Stomach (tissue), 8 donors: ENCODE measurements at regions not wholly inside any gene's neighbourhood (a gene's known extent, or its start where the extent isn't known, plus 50 kb on each side); places are given as distances from the start of the nearest gene placed in this dataset.

ENCODE experiments used
- DNase-seq, 2 donors: peaks; one replicate each; pipeline versions ENCODE4 v3.0.0 to v3.0.0-alpha.2; 2013 to 2019
- H3K27ac ChIP-seq, 5 donors: fragments of 200-600 bp in 4 of 5; sonication (generic) in 4 of 5; one replicate each; pipeline ENCODE4 v1.5.1; 2013 to 2019; ENCODE audit warnings: mild to moderate bottlenecking in 1 of 5, moderate library complexity in 1 of 5
- H3K27me3 ChIP-seq, 3 donors: fragments of 200-600 bp; sonication (generic); one replicate each; pipeline ENCODE4 v1.5.1; 2017 to 2019; ENCODE audit warnings: mixed run types in 1 of 3
- H3K36me3 ChIP-seq, 4 donors: fragments of 200-600 bp; sonication (generic); 1 replicate in 3 of 4; 2 replicates in 1 of 4; pipeline ENCODE4 v1.5.1; 2016 to 2019
- H3K4me1 ChIP-seq, 4 donors: fragments of 200-600 bp; sonication (generic); one replicate each; pipeline ENCODE4 v1.5.1; 2016 to 2019
- H3K4me3 ChIP-seq, 4 donors: fragments of 200-600 bp; sonication (generic) in 3 of 4; one replicate each; pipeline ENCODE4 v1.5.1; 2016 to 2019; ENCODE audit warnings: mild to moderate bottlenecking in 1 of 4
- H3K9me3 ChIP-seq, 4 donors: fragments of 200-600 bp; sonication (generic); one replicate each; pipeline ENCODE4 v1.5.1; 2016 to 2019
- EP300 ChIP-seq: sonication (generic); formaldehyde crosslinking; IDR thresholded peaks from one replicate; pipeline ENCODE4 v1.6.1; 2017; ENCODE audit warnings: antibody characterized with exemption
- POLR2A ChIP-seq, 4 donors: fragments of 450-650 bp; IDR thresholded peaks; one replicate each; pipeline ENCODE4 v1.6.1; 2016; ENCODE audit warnings: antibody characterized with exemption in 4 of 4, control low read depth in 2 of 4, mild to moderate bottlenecking in 1 of 4, moderate library complexity in 1 of 4
- POLR2AphosphoS5 ChIP-seq, 3 donors: sonication (generic); formaldehyde crosslinking; IDR thresholded peaks; one replicate each; pipeline ENCODE4 v1.6.1; 2016; ENCODE audit warnings: antibody characterized with exemption in 3 of 3
- WGBS, 5 donors: extraction: QIAGEN DNeasy Blood & Tissue Kit in 3 of 5; methylation state at CpG; one replicate each; pipeline versions ENCODE4 v1.1.5 to v1.1.7; 2013 to 2018; 5-methylcytosine and 5-hydroxymethylcytosine counted together
- intact Hi-C: fragments of 100-400 bp; cut with DNase I; formaldehyde crosslinking; loops from one replicate; pipeline ENCODE4 v1.15.1; 2023; ENCODE audit warnings: low total_unique reads
- TF ChIP-seq, protein P1 (sequence below), 7 experiments: fragments of 450-650 bp in 4 of 7; fragments of 200-600 bp in 3 of 7; sonication (generic) in 3 of 7; IDR thresholded peaks; one replicate each; pipeline ENCODE4 v1.5.1; 2016 to 2019; ENCODE audit warnings: antibody characterized with exemption in 7 of 7, control low read depth in 2 of 7, mild to moderate bottlenecking in 1 of 7
- donor health status: healthy with polysubstance abuse.
- donor health status: Bipolar disorder and iron deficiency.
- donor health status: healthy.

DNA sequence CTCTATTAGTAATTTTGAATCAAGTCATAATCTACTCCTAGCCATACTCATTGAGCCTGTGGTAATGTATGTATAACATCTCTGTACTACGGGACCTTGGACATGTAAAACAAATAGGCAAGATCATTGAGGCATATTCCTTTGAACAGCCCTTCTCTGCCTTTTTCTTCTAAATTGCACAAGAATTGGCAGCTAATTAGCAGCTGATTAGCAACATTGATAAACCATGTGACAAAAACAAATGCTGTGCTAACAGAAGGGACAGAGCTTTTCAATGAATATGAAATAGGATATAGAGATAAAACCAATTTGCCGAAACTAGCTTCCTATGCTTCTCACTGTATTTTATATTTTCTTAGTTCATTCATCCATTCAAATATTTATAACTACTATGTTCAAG lies 1474.2 kb downstream of the FAM181B start:
- H3K4me1 ChIP-seq: no peaks in the 10 kb centered on the region
- TF ChIP-seq, protein P1, sequence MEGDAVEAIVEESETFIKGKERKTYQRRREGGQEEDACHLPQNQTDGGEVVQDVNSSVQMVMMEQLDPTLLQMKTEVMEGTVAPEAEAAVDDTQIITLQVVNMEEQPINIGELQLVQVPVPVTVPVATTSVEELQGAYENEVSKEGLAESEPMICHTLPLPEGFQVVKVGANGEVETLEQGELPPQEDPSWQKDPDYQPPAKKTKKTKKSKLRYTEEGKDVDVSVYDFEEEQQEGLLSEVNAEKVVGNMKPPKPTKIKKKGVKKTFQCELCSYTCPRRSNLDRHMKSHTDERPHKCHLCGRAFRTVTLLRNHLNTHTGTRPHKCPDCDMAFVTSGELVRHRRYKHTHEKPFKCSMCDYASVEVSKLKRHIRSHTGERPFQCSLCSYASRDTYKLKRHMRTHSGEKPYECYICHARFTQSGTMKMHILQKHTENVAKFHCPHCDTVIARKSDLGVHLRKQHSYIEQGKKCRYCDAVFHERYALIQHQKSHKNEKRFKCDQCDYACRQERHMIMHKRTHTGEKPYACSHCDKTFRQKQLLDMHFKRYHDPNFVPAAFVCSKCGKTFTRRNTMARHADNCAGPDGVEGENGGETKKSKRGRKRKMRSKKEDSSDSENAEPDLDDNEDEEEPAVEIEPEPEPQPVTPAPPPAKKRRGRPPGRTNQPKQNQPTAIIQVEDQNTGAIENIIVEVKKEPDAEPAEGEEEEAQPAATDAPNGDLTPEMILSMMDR (IDR thresholded peaks at IDR 0.05): no peak
- TF ChIP-seq EP300: no peak
- no peak for TF ChIP-seq POLR2AphosphoS5 (IDR thresholded peaks at IDR 0.05)
- no peak for TF ChIP-seq POLR2A (IDR thresholded peaks at IDR 0.05)
- H3K27me3 ChIP-seq: no peaks in the 10 kb centered on the region
- 82 to 91% (median 86%) methylated on average over 2 of the region's 2 CpGs for WGBS, 5 donors
- no peaks in the 10 kb centered on the region for H3K36me3 ChIP-seq
- H3K27ac ChIP-seq: no peak overlapping the region
- H3K4me3 ChIP-seq: no peak overlapping the region
- DNase-seq: no peak
- H3K9me3 ChIP-seq: no peaks in the 10 kb centered on the region
- intact Hi-C loops: no loop called here

DNA sequence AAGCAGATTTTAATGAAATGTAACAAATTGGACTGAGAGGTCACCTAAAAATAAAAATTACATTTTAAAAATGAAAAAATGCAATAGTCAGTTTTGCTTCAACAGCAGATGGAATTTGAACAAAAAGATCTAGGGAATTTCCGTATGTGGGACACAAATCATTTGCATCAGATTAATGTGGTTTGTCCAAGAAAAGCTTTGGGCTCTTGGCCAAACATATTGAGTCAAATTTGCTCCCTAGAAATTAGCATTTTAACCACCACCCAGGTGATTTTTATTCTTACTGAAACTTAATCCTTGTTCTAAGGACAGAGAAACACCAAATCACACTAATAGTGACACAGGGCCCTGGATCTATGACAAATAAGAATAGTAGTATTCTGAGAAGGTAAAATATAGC lies 1477.8 kb downstream of the FAM181B start:
- TF ChIP-seq, protein P1 (IDR thresholded peaks at IDR 0.05): no peak
- no peak for TF ChIP-seq POLR2AphosphoS5 (IDR thresholded peaks at IDR 0.05)
- no peak for TF ChIP-seq EP300
- no peak for TF ChIP-seq POLR2A (IDR thresholded peaks at IDR 0.05)

DNA sequence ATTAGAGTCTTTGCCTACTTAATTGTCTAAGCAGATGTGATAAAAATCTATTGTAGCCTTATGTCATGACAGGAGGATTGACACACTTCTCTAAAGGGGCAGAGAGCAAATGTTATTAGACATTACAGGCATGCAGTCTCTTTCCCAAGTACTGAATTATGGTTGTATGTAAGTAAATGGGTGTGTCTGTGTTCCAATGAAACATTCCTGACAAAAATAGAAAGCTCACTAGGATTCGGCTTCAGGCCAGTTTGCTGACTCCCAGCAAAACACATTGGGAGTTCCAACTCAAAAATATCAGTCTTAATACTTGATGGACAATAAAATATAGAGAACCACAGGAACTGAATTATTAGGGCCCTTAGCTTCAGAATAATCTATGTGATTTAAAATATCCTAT lies 1480.4 kb downstream of the FAM181B start:
- no peaks in the 10 kb centered on the region for H3K27me3 ChIP-seq
- peaks cover 0 to 3% (median 0%) of the 10 kb centered on the region in 4 donors for H3K4me1 ChIP-seq
- no peak overlapping the region for H3K27ac ChIP-seq
- intact Hi-C loops: no loop called here
- DNase-seq: peak in 1 of 2 donors; percentile 26
- H3K36me3 ChIP-seq: no peaks in the 10 kb centered on the region
- no peaks in the 10 kb centered on the region for H3K9me3 ChIP-seq
- WGBS, 5 donors: 16 to 25% (median 24%) methylated on average over 1 of the region's 1 CpG
- TF ChIP-seq POLR2AphosphoS5 (IDR thresholded peaks at IDR 0.05): no peak
- no peak for TF ChIP-seq POLR2A (IDR thresholded peaks at IDR 0.05)
- TF ChIP-seq EP300: no peak
- TF ChIP-seq, protein P1 (IDR thresholded peaks at IDR 0.05): no peak
- no peak overlapping the region for H3K4me3 ChIP-seq

More for the DNA sequence above, 1477.8 kb downstream of the FAM181B start:
- H3K4me3 ChIP-seq: no peak overlapping the region
- no peak for DNase-seq
- no peaks in the 10 kb centered on the region for H3K36me3 ChIP-seq
- WGBS, 5 donors: 25 to 50% (median 42%) methylated on average over 1 of the region's 1 CpG
- peaks cover 0 to 3% (median 0%) of the 10 kb centered on the region in 4 donors for H3K4me1 ChIP-seq
- intact Hi-C loops: no loop called here
- no peaks in the 10 kb centered on the region for H3K9me3 ChIP-seq
- no peak overlapping the region for H3K27ac ChIP-seq
- no peaks in the 10 kb centered on the region for H3K27me3 ChIP-seq

DNA sequence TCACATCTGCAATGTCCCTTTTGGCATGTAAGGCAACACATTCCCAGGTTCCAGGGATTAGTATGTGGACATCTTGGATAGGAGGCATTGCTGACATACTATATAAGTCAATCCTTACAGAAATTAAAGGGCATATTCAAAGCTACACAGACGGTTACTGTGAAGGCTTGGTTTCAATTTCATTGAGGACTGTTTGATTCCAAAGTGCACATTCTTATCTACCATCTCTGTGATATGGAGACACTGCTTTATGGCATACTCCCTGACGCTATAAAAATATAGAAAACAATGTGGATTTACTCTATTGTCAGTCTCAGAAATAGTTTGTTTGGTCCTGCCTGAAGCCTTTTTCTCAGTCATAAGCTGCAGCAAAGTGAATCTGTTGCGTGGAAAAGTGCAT lies 1486.7 kb downstream of the FAM181B start:
- Histone ChIP-seq H3K36me3 (no peaks in the 10 kb centered on the region), H3K27me3 (no peaks in the 10 kb centered on the region), H3K4me1 (peaks cover 0 to 9% (median 2%) of the 10 kb centered on the region in 4 donors), H3K27ac (no peak overlapping the region), H3K9me3 (no peaks in the 10 kb centered on the region), H3K4me3 (no peak overlapping the region)
- TF ChIP-seq POLR2A (IDR thresholded peaks at IDR 0.05) (no peak), EP300 (no peak), POLR2AphosphoS5 (IDR thresholded peaks at IDR 0.05) (no peak)
- TF ChIP-seq, protein P1 (IDR thresholded peaks at IDR 0.05): no peak
- 21 to 52% (median 31%) methylated on average over 3 of the region's 3 CpGs for WGBS, 5 donors
- DNase-seq: peak in 1 of 2 donors; percentile 33
- intact Hi-C loops: no loop called here
